HG02981 (cell line): ENCODE measurements at regions not wholly inside any gene's neighbourhood (a gene's known extent, or its start where the extent isn't known, plus 50 kb on each side); places are given as distances from the start of the nearest gene placed in this dataset.

ENCODE experiments used
- ATAC-seq: cut with Tn5 transposase; IDR thresholded peaks from one replicate; pipeline ENCODE4 v1.9.1; 2021; ENCODE audit warnings: mild to moderate bottlenecking, moderate library complexity; ENCODE audit not compliant: unreplicated experiment

- no peak for ATAC-seq
Measured at GRCh38 chr15:98583771-98584430, 64.4 kb upstream of the IGF1R start.

GRCh38 chr15:98586066-98586465, 62.3 kb upstream of the IGF1R start:
- no peak for ATAC-seq

- no peak for ATAC-seq
Measured at GRCh38 chr15:98592136-98592535, 56.2 kb upstream of the IGF1R start.

GRCh38 chr15:98596131-98596530, 52.2 kb upstream of the IGF1R start:
- ATAC-seq: no peak

GRCh38 chr15:98596885-98597392, 51.4 kb upstream of the IGF1R start:
- ATAC-seq: no peak

- no peak for ATAC-seq
Measured at GRCh38 chr15:98597666-98598065, 50.7 kb upstream of the IGF1R start.
